IMR-90 (cell line): ENCODE measurements at regions not wholly inside any gene's neighbourhood (a gene's known extent, or its start where the extent isn't known, plus 50 kb on each side); places are given as distances from the start of the nearest gene placed in this dataset.

Source experiments
- ATAC-seq: fragments of 200-7000 bp; cut with Tn5 transposase; 2 replicates; pipeline ENCODE4 v1.9.1; 2020; ENCODE audit warnings: low read depth, mild to moderate bottlenecking, moderate library complexity
- BruUV-seq: library from RNA; stranded (reverse); fragments of 400-500 nt; replicated peaks from 2 replicates; lab custom pipeline; 2021; lab: Mats Ljungman, UMichigan
- CTCF ChIA-PET: fragments of 300-600 bp; formaldehyde crosslinking; extraction: SDS; loops from one replicate; lab custom pipeline; 2021; ENCODE audit warnings: antibody characterized with exemption; lab: Yijun Ruan, JAX
- POLR2A ChIA-PET: fragments of 300-600 bp; sonication (Branson Sonifier 250); formaldehyde crosslinking; loops from one replicate; lab custom pipeline; 2022; ENCODE audit warnings: antibody characterized with exemption; ENCODE audit not compliant: unreplicated experiment; lab: Charles Lee
- DNase-seq: peaks from one replicate; pipeline ENCODE4 v3.0.0; 2013
- H2AFZ ChIP-seq: replicated peaks from 2 replicates; pipeline ENCODE3; 2013; ENCODE audit warnings: low read length, mild to moderate bottlenecking; ENCODE audit not compliant: poor library complexity
- H2AK5ac ChIP-seq: 2 replicates; pipeline ENCODE4 v1.6.1; 2013; ENCODE audit warnings: low read depth, low read length, inconsistent platforms
- H2AK9ac ChIP-seq: replicated peaks from 2 replicates; pipeline ENCODE3; 2013; ENCODE audit warnings: mild to moderate bottlenecking, low read depth, low read length, moderate library complexity; ENCODE audit not compliant: poor library complexity
- H2BK120ac ChIP-seq: 2 replicates; pipeline ENCODE4 v1.6.1; 2013; ENCODE audit warnings: low read depth, low read length, inconsistent platforms
- H2BK15ac ChIP-seq: 3 replicates; pipeline ENCODE4 v1.6.1; 2013; ENCODE audit warnings: low read depth, low read length, inconsistent platforms
- H2BK20ac ChIP-seq: 2 replicates; pipeline ENCODE4 v1.6.1; 2013; ENCODE audit warnings: low read depth, mild to moderate bottlenecking, inconsistent platforms, low read length, moderate library complexity
- H2BK5ac ChIP-seq: 2 replicates; pipeline ENCODE4 v1.6.1; 2013; ENCODE audit warnings: mild to moderate bottlenecking, low read depth, low read length, inconsistent platforms; ENCODE audit not compliant: poor library complexity, severe bottlenecking
- H3K14ac ChIP-seq: replicated peaks from 2 replicates; pipeline ENCODE4 v1.6.1; 2013; ENCODE audit warnings: low read depth, low read length, inconsistent platforms
- H3K18ac ChIP-seq: 2 replicates; pipeline ENCODE4 v1.6.1; 2013; ENCODE audit warnings: low read depth, low read length, control low read depth
- H3K23ac ChIP-seq: 2 replicates; pipeline ENCODE4 v1.6.1; 2013; ENCODE audit warnings: low read depth, low read length, inconsistent platforms
- H3K27ac ChIP-seq: 2 replicates; pipeline ENCODE4 v1.5.1; 2013; ENCODE audit warnings: mild to moderate bottlenecking, control low read depth, low read length; ENCODE audit not compliant: insufficient read depth
- H3K27me3 ChIP-seq: 2 replicates; pipeline ENCODE4 v1.6.1; 2013; ENCODE audit warnings: low read length; ENCODE audit not compliant: control insufficient read depth, insufficient read depth
- H3K36me3 ChIP-seq: 2 replicates; pipeline ENCODE4 v1.6.1; 2013; ENCODE audit warnings: low read length, mixed read lengths; ENCODE audit not compliant: control insufficient read depth, insufficient read depth
- H3K4ac ChIP-seq: 2 replicates; pipeline ENCODE4 v1.6.1; 2013; ENCODE audit warnings: low read depth, low read length, inconsistent platforms
- H3K4me1 ChIP-seq: 2 replicates; pipeline ENCODE4 v1.6.1; 2013; ENCODE audit warnings: low read length, mixed read lengths; ENCODE audit not compliant: control insufficient read depth, insufficient read depth
- H3K4me2 ChIP-seq: 2 replicates; pipeline ENCODE4 v1.6.1; 2013; ENCODE audit warnings: low read depth, mild to moderate bottlenecking, control low read depth, low read length, moderate library complexity
- H3K4me3 ChIP-seq: 2 replicates; pipeline ENCODE4 v1.5.1; 2013; ENCODE audit warnings: low read depth, mild to moderate bottlenecking, control low read depth, low read length, moderate library complexity; ENCODE audit not compliant: insufficient read depth
- H3K56ac ChIP-seq: 2 replicates; pipeline ENCODE4 v1.6.1; 2013; ENCODE audit warnings: low read length, inconsistent platforms; ENCODE audit not compliant: insufficient read depth; ENCODE audit errors: extremely low read depth
- H3K79me1 ChIP-seq, 2 experiments: 2 replicates each; pipeline ENCODE4 v1.6.1; 2013; ENCODE audit warnings: low read length in 2 of 2, inconsistent platforms in 1 of 2, low read depth in 1 of 2
- H3K9ac ChIP-seq: 2 replicates; pipeline ENCODE4 v1.6.1; 2013; ENCODE audit warnings: low read depth, low read length, control low read depth
- H3K9me1 ChIP-seq: 2 replicates; pipeline ENCODE4 v1.6.1; 2013; ENCODE audit warnings: low read length, inconsistent platforms; ENCODE audit not compliant: insufficient read depth
- H3K9me3 ChIP-seq: 2 replicates; pipeline ENCODE4 v1.6.1; 2013; ENCODE audit warnings: low read length; ENCODE audit not compliant: control insufficient read depth, insufficient read depth
- H4K20me1 ChIP-seq: 2 replicates; pipeline ENCODE4 v1.6.1; 2013; ENCODE audit warnings: low read length, inconsistent platforms; ENCODE audit not compliant: insufficient read depth
- H4K5ac ChIP-seq: 2 replicates; pipeline ENCODE4 v1.6.1; 2013; ENCODE audit warnings: mild to moderate bottlenecking, low read depth, low read length, control low read depth
- H4K8ac ChIP-seq, 2 experiments: 2 replicates each; pipeline ENCODE4 v1.6.1; 2013; ENCODE audit warnings: low read depth in 2 of 2, low read length in 2 of 2, control low read depth in 1 of 2, inconsistent platforms in 1 of 2
- H4K91ac ChIP-seq: 2 replicates; pipeline ENCODE4 v1.6.1; 2013; ENCODE audit warnings: low read depth, low read length, inconsistent platforms; ENCODE audit not compliant: insufficient read depth
- BHLHE40 ChIP-seq: fragments of 150-350 bp; IDR thresholded peaks from 2 replicates; pipeline ENCODE4 v1.6.1; 2016; ENCODE audit warnings: mild to moderate bottlenecking, low read depth, low read length
- CEBPB ChIP-seq: IDR thresholded peaks from 2 replicates; pipeline ENCODE4 v1.6.1; 2012; ENCODE audit warnings: low read depth, low read length, improper control_type of control experiment
- ELK1 ChIP-seq: fragments of 150-350 bp; IDR thresholded peaks from 2 replicates; pipeline ENCODE4 v1.6.1; 2016; ENCODE audit warnings: low read depth, mild to moderate bottlenecking, low read length, moderate library complexity, borderline replicate concordance
- FOS ChIP-seq: fragments of 150-350 bp; IDR thresholded peaks from 2 replicates; pipeline ENCODE4 v1.6.1; 2016; ENCODE audit warnings: low read depth, low read length
- RCOR1 ChIP-seq: IDR thresholded peaks from 2 replicates; pipeline ENCODE4 v1.6.1; 2012; ENCODE audit warnings: mild to moderate bottlenecking, low read length, improper control_type of control experiment; ENCODE audit not compliant: insufficient replicate concordance
- WGBS, 2 experiments: methylation state at CpG; one replicate each; pipeline versions ENCODE4 v1.1.5 to v1.1.7; 2013; ENCODE audit warnings: missing lambda C conversion rate in 2 of 2; ENCODE audit not compliant: insufficient read length in 1 of 2; ENCODE audit errors: extremely low coverage in 2 of 2; 5-methylcytosine and 5-hydroxymethylcytosine counted together
- dilution Hi-C: fragments of 300-500 bp; cut with HindIII; formaldehyde crosslinking; loops from one replicate; pipeline ENCODE4 v1.14.3; 2018; ENCODE audit warnings: low sequenced_read_pairs; ENCODE audit not compliant: unreplicated experiment
- in situ Hi-C: fragments of 300-500 bp; cut with MboI; formaldehyde crosslinking; loops from 3 replicates; pipeline ENCODE4 v1.14.3; 2019; ENCODE audit warnings: low sequenced_read_pairs, inconsistent platforms, mixed read lengths
- intact Hi-C: fragments of 100-400 bp; cut with micrococcal nuclease; formaldehyde crosslinking; loops from 2 replicates; pipeline ENCODE4 v1.10.0; 2022

- Histone ChIP-seq H3K56ac (no peak overlapping the region), H2AFZ (no peak overlapping the region), H3K23ac (no peak overlapping the region), H4K8ac (no peak overlapping the region), H2BK20ac (no peak overlapping the region), H2AK9ac (no peak overlapping the region), H3K4me1 (no peaks in the 10 kb centered on the region), H4K5ac (no peak overlapping the region), H3K9me3 (no peaks in the 10 kb centered on the region), H3K79me1 (no peaks in the 10 kb centered on the region), H3K27me3 (0 out of 2 replicates have a peak, but pooled peaks cover 2% of the 10 kb centered on the region), H2BK5ac (no peak overlapping the region), H3K36me3 (no peaks in the 10 kb centered on the region), H4K20me1 (no peaks in the 10 kb centered on the region), H3K18ac (no peak overlapping the region), H3K14ac (no peak overlapping the region), H3K4me3 (no peak overlapping the region), H3K9me1 (no peaks in the 10 kb centered on the region), H3K27ac (no peak overlapping the region), H3K4ac (no peak overlapping the region), H3K4me2 (no peak overlapping the region), H2BK120ac (no peak overlapping the region), H2BK15ac (no peak overlapping the region), H4K91ac (no peak overlapping the region), H2AK5ac (no peak overlapping the region), H3K9ac (no peak overlapping the region)
- in situ Hi-C loops (no loop called here), intact Hi-C loops (no loop called here), dilution Hi-C loops (no loop called here)
- ATAC-seq (no peak), DNase-seq (no peak)
- ChIA-PET POLR2A (no interaction called here), CTCF (no interaction called here)
- no TSS peak for BruUV-seq
- whole genome bisulfite sequencing, 2 experiments = 0% methylated on average over 1 of the region's 3 CpGs; no CpG with 5 or more reads in 1 of the 2 experiments
- TF ChIP-seq FOS (no peak), RCOR1 (no peak), ELK1 (no peak), BHLHE40 (no peak), CEBPB (no peak)
These were observed 276.2 kb upstream of the HNRNPA3 start for GRCh38 chr2:176936410-176936809.
